NB4 (cell line): ENCODE measurements at regions not wholly inside any gene's neighbourhood (a gene's known extent, or its start where the extent isn't known, plus 50 kb on each side); places are given as distances from the start of the nearest gene placed in this dataset.

Experiments
- POLR2A ChIP-seq: IDR thresholded peaks from 2 replicates; pipeline ENCODE4 v1.6.1; 2011; ENCODE audit warnings: mild to moderate bottlenecking; ENCODE audit not compliant: insufficient read length; ENCODE audit errors: extremely low read depth
- TF ChIP-seq, protein P1 (sequence below): IDR thresholded peaks from one replicate; pipeline ENCODE4 v1.5.1; 2012; ENCODE audit warnings: low read depth, low read length

DNA sequence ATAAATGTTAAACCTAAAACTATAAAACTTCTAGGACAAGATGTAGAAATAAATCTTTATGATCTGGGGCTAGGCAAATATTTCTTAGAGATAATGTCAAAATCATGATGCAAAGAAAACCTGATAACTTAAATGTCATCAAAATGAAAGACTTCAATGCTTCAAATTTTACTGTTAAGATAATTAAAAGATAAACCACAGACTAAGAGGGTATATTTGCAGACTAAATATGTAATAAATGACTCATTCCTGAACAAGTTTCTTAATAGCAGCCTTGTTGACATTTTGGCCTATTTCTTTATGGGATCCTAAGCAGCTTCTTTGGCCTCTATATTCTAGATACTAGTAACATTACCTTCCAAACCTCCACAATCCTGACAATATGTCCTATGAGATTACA is 2878.3 kb upstream of the PCDH20 start:
- TF ChIP-seq, protein P1, sequence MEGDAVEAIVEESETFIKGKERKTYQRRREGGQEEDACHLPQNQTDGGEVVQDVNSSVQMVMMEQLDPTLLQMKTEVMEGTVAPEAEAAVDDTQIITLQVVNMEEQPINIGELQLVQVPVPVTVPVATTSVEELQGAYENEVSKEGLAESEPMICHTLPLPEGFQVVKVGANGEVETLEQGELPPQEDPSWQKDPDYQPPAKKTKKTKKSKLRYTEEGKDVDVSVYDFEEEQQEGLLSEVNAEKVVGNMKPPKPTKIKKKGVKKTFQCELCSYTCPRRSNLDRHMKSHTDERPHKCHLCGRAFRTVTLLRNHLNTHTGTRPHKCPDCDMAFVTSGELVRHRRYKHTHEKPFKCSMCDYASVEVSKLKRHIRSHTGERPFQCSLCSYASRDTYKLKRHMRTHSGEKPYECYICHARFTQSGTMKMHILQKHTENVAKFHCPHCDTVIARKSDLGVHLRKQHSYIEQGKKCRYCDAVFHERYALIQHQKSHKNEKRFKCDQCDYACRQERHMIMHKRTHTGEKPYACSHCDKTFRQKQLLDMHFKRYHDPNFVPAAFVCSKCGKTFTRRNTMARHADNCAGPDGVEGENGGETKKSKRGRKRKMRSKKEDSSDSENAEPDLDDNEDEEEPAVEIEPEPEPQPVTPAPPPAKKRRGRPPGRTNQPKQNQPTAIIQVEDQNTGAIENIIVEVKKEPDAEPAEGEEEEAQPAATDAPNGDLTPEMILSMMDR: no peak
- TF ChIP-seq POLR2A: no peak
